NCI-H1436 (cell line): ENCODE measurements at regions not wholly inside any gene's neighbourhood (a gene's known extent, or its start where the extent isn't known, plus 50 kb on each side); places are given as distances from the start of the nearest gene placed in this dataset.

ENCODE experiments used
- DNase-seq: peaks from one replicate; lab custom pipeline; 2025; lab: John Stamatoyannopoulos, UW

- DNase-seq, result no peak
Observed at GRCh38 chr21:26224366-26224765, 53.8 kb upstream of the APP start.
